Glutamatergic neuron (in vitro differentiated cells): ENCODE measurements at regions not wholly inside any gene's neighbourhood (a gene's known extent, or its start where the extent isn't known, plus 50 kb on each side); places are given as distances from the start of the nearest gene placed in this dataset.

Source experiments
- DNase-seq: peaks from one replicate; pipeline ENCODE4 v3.0.0; 2022
- H3K27ac Mint-ChIP-seq: one replicate; pipeline ENCODE4 v1.8.0; 2020; ENCODE audit warnings: mild to moderate bottlenecking, mixed read lengths, inconsistent platforms; ENCODE audit not compliant: unreplicated experiment
- H3K27me3 Mint-ChIP-seq: one replicate; pipeline ENCODE4 v1.8.0; 2020; ENCODE audit warnings: mild to moderate bottlenecking, moderate library complexity, mixed read lengths, inconsistent platforms; ENCODE audit not compliant: unreplicated experiment
- H3K36me3 Mint-ChIP-seq: one replicate; pipeline ENCODE4 v1.8.0; 2020; ENCODE audit warnings: mild to moderate bottlenecking, mixed read lengths, inconsistent platforms; ENCODE audit not compliant: unreplicated experiment
- H3K4me1 Mint-ChIP-seq: one replicate; pipeline ENCODE4 v1.8.0; 2020; ENCODE audit warnings: mild to moderate bottlenecking, low read depth, mixed read lengths, inconsistent platforms; ENCODE audit not compliant: unreplicated experiment
- H3K4me3 Mint-ChIP-seq: one replicate; pipeline ENCODE4 v1.8.0; 2020; ENCODE audit warnings: mild to moderate bottlenecking, mixed read lengths, inconsistent platforms; ENCODE audit not compliant: unreplicated experiment
- H3K9me3 Mint-ChIP-seq: one replicate; pipeline ENCODE4 v1.8.0; 2020; ENCODE audit warnings: mild to moderate bottlenecking, moderate library complexity, mixed read lengths, inconsistent platforms; ENCODE audit not compliant: unreplicated experiment
- TF ChIP-seq, protein P1 (sequence below): fragments of 200-600 bp; sonication (generic); IDR thresholded peaks from one replicate; pipeline ENCODE4 v1.5.0; 2021; ENCODE audit not compliant: partially characterized antibody, unreplicated experiment

DNA sequence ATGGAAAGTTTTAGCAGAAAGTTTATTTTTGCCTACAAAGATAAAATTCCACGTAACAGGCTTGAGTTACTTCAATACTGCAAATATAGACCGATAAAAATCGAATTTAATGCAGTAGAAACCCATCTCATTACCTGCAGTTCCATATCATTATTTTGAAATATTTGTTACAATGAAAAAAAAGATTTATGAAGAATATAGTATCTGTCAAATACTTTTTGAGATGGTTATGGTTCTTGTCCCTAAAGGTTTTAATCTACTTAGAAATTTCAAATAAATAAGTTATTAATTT lies 273.5 kb downstream of the ADAMTS20 start:
- Mint-ChIP-seq H3K4me3 (no peak overlapping the region), H3K27ac (no peak overlapping the region), H3K9me3 (no peaks in the 10 kb centered on the region), H3K4me1 (no peaks in the 10 kb centered on the region), H3K27me3 (no peaks in the 10 kb centered on the region), H3K36me3 (no peaks in the 10 kb centered on the region)
- TF ChIP-seq, protein P1, sequence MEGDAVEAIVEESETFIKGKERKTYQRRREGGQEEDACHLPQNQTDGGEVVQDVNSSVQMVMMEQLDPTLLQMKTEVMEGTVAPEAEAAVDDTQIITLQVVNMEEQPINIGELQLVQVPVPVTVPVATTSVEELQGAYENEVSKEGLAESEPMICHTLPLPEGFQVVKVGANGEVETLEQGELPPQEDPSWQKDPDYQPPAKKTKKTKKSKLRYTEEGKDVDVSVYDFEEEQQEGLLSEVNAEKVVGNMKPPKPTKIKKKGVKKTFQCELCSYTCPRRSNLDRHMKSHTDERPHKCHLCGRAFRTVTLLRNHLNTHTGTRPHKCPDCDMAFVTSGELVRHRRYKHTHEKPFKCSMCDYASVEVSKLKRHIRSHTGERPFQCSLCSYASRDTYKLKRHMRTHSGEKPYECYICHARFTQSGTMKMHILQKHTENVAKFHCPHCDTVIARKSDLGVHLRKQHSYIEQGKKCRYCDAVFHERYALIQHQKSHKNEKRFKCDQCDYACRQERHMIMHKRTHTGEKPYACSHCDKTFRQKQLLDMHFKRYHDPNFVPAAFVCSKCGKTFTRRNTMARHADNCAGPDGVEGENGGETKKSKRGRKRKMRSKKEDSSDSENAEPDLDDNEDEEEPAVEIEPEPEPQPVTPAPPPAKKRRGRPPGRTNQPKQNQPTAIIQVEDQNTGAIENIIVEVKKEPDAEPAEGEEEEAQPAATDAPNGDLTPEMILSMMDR: no peak
- no peak for DNase-seq

DNA sequence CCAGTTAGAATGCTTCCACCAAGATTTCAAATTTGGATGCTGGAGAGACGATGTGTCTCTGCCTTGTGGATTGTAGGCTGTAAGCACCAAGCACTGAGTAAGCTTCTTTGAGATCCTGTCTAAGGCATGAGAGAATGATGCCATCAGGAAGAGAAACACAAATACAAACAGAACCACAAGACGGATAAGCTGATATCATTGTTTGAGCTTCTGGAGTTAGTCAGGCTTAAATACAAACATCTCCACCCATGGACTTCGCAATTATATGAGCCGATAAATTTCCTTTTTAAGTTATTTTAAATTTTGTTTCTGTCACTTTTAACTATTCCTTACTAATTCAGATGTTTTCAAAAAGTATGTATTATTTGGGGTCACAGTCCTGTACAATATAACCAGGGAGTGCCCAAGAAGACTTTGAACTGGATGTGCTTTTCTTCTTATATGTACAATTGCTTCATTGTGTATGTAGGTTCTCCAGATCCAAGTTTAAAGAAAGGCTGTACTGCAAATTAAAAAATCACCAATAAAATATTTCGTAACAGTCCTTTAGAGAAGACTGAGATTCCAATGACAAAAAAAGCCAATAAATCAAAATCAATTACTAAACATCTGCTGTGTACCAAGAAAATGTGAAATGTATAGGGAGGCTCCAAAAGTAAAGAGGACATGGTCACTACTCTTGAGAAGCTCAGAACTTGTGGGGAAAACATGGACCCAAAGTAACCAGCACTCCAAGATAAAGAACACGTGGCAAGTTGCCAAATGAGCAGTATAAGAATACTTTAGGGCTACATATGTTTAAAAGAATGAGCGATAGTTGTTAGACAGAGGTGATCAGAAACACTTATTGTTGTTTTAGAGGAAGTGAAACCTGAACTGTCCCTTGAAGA lies 274.1 kb downstream of the ADAMTS20 start:
- TF ChIP-seq, protein P1: no peak
- Mint-ChIP-seq H3K36me3 (no peaks in the 10 kb centered on the region), H3K27me3 (no peaks in the 10 kb centered on the region), H3K9me3 (no peaks in the 10 kb centered on the region), H3K27ac (no peak overlapping the region), H3K4me1 (no peaks in the 10 kb centered on the region), H3K4me3 (no peak overlapping the region)
- DNase-seq: no peak

DNA sequence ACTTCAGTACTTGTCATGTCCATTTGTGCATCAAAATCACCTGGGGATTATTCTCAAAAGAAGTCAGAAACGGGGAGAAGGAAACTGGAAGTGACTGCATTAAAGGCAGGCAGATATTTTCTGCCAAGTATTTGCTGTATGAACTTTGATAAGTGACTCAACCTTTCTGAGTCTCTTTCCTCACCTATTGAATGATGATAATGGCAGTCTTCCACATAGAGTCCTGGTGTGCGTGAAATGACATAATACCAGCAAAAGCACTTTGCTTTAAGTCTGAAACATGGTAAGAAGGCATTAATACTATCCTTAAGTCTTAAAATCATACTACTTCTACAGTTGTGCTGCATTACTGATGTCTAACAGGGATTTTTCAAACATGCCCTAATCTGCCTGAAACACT lies 278.5 kb downstream of the ADAMTS20 start:
- H3K27me3 Mint-ChIP-seq: no peaks in the 10 kb centered on the region
- no peaks in the 10 kb centered on the region for H3K4me1 Mint-ChIP-seq
- H3K36me3 Mint-ChIP-seq: no peaks in the 10 kb centered on the region
- no peak overlapping the region for H3K4me3 Mint-ChIP-seq
- TF ChIP-seq, protein P1: no peak
- no peak for DNase-seq
- no peaks in the 10 kb centered on the region for H3K9me3 Mint-ChIP-seq
- H3K27ac Mint-ChIP-seq: no peak overlapping the region

DNA sequence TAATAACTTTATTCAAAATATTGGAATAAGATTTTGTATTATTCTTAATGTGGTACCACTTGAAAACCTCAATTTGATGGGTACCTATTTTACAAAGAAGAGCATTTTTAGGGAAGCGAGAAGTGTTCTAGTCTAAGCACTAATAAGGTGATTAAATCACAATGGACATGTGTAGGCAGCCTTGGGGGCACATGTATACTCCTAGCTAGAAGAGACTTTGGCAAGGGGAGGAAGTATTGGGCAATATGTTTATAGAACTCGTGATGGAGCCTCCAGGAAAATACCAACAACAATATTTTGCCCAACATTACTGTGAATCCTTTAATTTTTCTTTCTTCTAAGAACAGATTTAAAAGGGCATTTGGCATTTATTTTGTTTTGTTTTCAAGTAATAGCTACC lies 280.3 kb downstream of the ADAMTS20 start:
- no peak for DNase-seq
- Mint-ChIP-seq H3K27me3 (peaks cover under 1% of the 10 kb centered on the region), H3K4me1 (peaks cover under 1% of the 10 kb centered on the region), H3K36me3 (no peaks in the 10 kb centered on the region), H3K9me3 (no peaks in the 10 kb centered on the region), H3K27ac (no peak overlapping the region), H3K4me3 (no peak overlapping the region)
- TF ChIP-seq, protein P1: no peak

DNA sequence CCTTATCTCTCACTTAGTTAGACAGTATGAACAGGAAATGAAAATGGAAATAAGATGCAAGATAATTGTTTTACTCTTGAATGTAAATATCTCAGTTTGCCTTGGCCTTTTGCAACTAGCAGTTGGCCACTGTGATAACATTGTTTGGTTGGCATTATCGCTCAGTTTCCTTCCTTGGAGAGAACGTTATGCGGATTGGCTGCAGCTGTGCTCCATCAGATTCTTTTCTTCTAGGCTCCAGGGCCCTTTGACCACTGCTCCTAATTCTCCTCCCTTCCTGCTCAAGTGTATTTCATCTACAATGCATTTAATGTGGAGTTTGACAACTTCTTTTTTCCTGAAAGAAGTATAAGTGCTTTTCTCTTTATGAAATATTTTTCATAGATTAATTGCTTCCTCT lies 284.2 kb downstream of the ADAMTS20 start:
- TF ChIP-seq, protein P1: no peak

More for the DNA sequence above, 284.2 kb downstream of the ADAMTS20 start:
- H3K4me3 Mint-ChIP-seq: no peak overlapping the region
- no peaks in the 10 kb centered on the region for H3K36me3 Mint-ChIP-seq
- H3K9me3 Mint-ChIP-seq: no peaks in the 10 kb centered on the region
- peaks cover 3% of the 10 kb centered on the region for H3K4me1 Mint-ChIP-seq
- no peak for DNase-seq
- peaks cover 2% of the 10 kb centered on the region for H3K27me3 Mint-ChIP-seq
- H3K27ac Mint-ChIP-seq: no peak overlapping the region
